Astrocyte (in vitro differentiated cells and primary cell): ENCODE measurements at regions not wholly inside any gene's neighbourhood (a gene's known extent, or its start where the extent isn't known, plus 50 kb on each side); places are given as distances from the start of the nearest gene placed in this dataset.
"Not testable (repeated sequence)": the region's sequence is repeated elsewhere in the genome, so short reads cannot be mapped to it uniquely, and the experiment has no call there.

ENCODE experiments used
- EZH2 ChIP-seq: IDR thresholded peaks from 2 replicates; pipeline ENCODE4 v1.6.1; 2012; ENCODE audit warnings: mild to moderate bottlenecking, low read length, inconsistent platforms; ENCODE audit not compliant: insufficient read depth
- TF ChIP-seq, protein P1 (sequence below): IDR thresholded peaks from 2 replicates; pipeline ENCODE4 v1.5.1; 2011; ENCODE audit warnings: low read depth, mild to moderate bottlenecking, inconsistent platforms, low read length, moderate library complexity; ENCODE audit not compliant: insufficient read depth

DNA sequence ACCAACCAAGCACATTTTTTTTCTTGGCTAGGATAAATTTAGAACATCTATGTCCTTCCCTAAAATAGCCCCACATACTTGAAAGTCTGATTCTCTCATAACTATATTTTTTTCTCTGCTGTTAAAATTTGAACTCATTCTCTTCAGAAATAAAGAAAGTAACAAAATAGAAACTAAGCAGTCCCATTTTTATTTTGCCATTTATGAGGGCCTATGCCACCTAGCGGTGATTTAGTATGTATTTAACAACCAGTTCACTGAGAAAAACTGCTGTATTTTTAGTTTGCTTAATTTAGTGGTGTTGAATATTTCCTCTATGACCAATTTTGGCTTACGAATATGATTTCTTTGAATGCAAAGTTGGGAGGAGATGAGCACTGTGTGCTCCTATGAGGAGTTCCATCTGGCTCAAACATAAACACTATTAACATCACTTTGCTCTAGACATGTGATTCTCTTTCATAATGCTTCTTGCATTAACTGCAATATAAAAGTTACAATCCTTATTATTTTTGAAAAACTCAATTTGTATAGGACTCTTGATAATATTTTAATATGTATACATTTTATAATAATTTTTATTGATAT is 116.6 kb downstream of the SYT15B start:
- TF ChIP-seq, protein P1, sequence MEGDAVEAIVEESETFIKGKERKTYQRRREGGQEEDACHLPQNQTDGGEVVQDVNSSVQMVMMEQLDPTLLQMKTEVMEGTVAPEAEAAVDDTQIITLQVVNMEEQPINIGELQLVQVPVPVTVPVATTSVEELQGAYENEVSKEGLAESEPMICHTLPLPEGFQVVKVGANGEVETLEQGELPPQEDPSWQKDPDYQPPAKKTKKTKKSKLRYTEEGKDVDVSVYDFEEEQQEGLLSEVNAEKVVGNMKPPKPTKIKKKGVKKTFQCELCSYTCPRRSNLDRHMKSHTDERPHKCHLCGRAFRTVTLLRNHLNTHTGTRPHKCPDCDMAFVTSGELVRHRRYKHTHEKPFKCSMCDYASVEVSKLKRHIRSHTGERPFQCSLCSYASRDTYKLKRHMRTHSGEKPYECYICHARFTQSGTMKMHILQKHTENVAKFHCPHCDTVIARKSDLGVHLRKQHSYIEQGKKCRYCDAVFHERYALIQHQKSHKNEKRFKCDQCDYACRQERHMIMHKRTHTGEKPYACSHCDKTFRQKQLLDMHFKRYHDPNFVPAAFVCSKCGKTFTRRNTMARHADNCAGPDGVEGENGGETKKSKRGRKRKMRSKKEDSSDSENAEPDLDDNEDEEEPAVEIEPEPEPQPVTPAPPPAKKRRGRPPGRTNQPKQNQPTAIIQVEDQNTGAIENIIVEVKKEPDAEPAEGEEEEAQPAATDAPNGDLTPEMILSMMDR: peak; percentile 20
- not testable (repeated sequence) for TF ChIP-seq EZH2
